GM12872 (cell line): ENCODE measurements at regions not wholly inside any gene's neighbourhood (a gene's known extent, or its start where the extent isn't known, plus 50 kb on each side); places are given as distances from the start of the nearest gene placed in this dataset.

ENCODE experiments used
- TF ChIP-seq, protein P1 (sequence below): IDR thresholded peaks from 3 replicates; pipeline ENCODE4 v1.5.1; 2011; ENCODE audit warnings: low read depth, mild to moderate bottlenecking, low read length, moderate library complexity; ENCODE audit not compliant: insufficient read depth

DNA sequence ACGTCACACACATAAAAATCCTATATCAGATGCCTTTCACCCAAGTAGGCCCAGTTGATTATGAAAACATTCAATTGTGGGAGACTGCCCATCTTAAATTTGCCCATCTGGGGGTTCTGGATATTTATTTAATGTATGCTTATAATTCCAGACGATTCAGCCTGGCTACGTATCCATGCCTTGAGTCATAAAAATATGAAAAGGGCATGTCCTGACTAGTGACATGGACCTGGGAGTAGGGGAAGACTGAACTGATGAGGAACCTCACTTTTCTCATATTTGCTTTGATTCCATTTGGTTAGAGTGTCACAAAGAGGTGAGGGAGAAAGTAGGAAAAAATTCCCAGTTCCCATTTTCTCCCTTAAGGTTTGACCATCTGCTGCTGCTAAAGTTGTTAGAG, 122.5 kb upstream of the GNAO1 start:
- TF ChIP-seq, protein P1, sequence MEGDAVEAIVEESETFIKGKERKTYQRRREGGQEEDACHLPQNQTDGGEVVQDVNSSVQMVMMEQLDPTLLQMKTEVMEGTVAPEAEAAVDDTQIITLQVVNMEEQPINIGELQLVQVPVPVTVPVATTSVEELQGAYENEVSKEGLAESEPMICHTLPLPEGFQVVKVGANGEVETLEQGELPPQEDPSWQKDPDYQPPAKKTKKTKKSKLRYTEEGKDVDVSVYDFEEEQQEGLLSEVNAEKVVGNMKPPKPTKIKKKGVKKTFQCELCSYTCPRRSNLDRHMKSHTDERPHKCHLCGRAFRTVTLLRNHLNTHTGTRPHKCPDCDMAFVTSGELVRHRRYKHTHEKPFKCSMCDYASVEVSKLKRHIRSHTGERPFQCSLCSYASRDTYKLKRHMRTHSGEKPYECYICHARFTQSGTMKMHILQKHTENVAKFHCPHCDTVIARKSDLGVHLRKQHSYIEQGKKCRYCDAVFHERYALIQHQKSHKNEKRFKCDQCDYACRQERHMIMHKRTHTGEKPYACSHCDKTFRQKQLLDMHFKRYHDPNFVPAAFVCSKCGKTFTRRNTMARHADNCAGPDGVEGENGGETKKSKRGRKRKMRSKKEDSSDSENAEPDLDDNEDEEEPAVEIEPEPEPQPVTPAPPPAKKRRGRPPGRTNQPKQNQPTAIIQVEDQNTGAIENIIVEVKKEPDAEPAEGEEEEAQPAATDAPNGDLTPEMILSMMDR: no peak

DNA sequence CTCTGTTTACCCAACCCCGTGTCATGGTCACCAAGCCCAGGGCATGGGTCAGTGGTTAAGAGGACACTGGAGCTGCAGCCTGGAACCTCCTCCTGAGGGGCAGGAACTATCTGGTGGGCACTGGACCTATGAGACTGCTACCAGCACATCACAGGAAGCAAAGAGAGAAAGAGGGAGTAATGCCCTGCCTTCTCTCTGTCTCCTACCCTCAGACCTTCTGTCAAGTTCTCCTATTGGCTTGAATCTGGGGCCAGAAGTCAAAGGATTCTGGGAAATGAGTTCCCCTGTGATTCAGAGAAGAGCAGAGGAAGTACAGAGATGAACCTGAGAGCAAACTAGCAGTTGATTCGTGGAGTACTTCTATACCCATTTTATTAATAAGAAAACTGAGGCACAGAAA, 123.0 kb upstream of the GNAO1 start:
- TF ChIP-seq, protein P1: no peak

DNA sequence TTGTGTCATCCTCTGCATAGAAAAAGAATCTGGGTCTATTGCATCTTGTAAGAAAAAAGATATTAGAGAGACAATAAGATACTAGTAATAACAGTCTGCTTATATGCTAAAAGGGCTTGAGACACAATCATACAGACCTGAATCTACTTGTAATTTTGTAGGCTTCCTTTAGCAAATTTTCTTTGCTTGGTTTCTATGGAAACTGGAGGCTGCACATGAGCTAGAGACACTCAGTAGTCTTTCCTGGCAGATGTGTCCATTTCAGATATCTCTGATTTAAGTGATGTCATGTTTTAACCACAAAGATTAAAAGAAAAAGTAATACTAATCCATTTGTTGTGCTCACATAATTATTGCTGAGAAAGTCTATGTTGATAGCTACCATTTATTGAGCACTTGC, 123.9 kb upstream of the GNAO1 start:
- TF ChIP-seq, protein P1: no peak

DNA sequence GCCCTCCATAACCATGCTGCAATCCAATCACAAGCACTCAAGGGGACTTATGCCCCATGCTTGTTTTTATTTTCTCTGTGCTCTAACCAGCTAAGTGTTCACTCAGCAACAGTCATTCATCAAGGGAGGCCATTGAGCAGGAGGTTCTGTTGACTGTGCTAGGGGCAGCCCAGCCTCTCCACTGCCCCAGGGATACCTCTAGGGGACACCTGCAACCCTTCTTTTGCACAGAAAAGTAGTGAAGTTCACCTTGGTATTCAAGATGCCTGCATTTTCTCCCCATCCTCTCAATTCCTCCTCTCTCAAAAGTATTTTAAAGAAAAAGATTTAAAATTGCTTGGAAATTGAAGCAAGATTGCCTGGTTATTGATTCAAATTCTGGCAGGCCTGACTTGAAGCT, 124.7 kb upstream of the GNAO1 start:
- TF ChIP-seq, protein P1: no peak

DNA sequence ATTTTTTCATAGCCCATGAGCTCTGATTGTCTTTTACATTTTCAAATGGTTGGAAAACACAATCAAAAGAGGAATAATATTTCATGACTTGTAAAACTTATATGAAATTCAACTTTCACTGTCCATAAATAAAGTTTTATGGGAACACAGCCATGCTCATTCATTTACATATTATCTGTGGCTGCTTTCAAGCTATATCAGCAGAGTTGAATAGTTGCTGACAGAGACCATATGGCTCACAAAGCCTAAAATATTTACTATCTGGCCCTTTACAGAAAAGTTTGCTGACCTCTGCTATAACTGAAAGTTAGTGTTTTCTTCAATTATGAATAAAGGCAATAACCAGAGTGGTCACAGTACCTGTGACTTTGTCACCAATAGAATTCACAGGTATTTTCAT, 128.2 kb upstream of the GNAO1 start:
- TF ChIP-seq, protein P1: no peak

DNA sequence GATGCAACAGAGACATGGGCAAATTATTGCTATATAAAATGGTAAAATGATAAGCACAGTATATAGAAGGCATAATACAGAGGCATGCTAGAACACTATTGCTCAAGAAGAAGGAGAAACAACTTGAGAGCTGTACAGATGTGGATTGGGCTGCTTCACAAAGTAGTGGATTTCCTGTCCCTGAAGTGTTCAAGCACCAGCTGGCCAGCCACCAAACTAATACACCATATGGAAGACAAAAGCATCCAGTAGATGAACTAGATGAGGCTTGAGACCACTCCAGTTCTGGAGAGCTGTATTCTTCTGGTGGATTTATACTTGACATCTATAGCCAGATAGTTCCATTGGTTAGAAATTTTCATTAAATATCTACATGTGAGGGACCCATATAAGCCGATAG, 134.1 kb upstream of the GNAO1 start:
- TF ChIP-seq, protein P1: no peak

DNA sequence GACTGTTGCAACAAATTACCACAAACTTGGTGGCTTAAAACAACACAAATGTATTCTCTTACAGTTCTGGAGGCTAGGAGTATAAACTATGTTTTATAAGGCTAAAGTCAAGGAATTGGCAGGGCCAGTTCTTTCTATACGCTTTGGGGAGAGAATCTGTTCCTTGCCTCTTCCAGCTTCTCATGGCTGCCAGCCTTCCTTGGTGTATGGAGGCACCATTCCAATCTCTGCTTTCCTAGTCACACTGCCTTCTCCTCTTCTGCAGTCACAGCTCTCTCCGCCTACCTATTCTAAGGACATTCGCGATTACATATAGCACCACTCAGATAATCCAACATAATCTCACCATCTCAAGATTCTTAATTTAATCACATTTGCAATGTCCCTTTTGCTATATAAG, 140.4 kb upstream of the GNAO1 start:
- TF ChIP-seq, protein P1: no peak
